ENCODE measurements at regions not wholly inside any gene's neighbourhood (a gene's known extent, or its start where the extent isn't known, plus 50 kb on each side); places are given as distances from the start of the nearest gene placed in this dataset.

DNA sequence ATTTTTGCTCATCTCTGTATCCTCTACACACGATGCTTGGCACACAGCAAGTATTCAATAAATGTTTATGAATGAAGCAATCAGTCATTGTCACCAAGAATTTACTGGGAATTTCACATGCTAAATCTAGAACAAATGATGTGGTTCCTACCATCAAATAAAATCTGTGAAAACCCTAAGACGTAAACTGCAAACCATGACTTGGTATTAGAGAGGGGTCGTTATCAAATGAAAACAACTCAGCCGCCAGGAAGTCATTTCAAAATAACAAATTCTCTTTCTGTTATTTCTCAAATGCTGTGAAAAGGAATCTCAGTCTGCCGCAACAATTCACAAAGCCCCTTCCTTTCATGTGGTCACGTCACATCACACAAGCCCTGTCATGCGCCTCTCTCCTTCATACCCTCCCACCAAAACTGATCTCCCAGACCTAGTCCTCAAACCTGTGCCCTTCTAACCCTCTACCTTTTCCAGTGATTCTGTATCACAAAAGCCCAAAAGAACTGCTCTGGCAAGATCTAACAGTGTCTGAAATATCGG lies 173.6 kb downstream of the DEPDC1B start:
- no peak for DNase-seq (ENCODE audit: low read depth)
- no peak overlapping the region for H3K4me3 ChIP-seq (ENCODE audit: low read depth, low read length)
- TF ChIP-seq, protein P1, sequence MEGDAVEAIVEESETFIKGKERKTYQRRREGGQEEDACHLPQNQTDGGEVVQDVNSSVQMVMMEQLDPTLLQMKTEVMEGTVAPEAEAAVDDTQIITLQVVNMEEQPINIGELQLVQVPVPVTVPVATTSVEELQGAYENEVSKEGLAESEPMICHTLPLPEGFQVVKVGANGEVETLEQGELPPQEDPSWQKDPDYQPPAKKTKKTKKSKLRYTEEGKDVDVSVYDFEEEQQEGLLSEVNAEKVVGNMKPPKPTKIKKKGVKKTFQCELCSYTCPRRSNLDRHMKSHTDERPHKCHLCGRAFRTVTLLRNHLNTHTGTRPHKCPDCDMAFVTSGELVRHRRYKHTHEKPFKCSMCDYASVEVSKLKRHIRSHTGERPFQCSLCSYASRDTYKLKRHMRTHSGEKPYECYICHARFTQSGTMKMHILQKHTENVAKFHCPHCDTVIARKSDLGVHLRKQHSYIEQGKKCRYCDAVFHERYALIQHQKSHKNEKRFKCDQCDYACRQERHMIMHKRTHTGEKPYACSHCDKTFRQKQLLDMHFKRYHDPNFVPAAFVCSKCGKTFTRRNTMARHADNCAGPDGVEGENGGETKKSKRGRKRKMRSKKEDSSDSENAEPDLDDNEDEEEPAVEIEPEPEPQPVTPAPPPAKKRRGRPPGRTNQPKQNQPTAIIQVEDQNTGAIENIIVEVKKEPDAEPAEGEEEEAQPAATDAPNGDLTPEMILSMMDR (conservative IDR thresholded peaks at IDR 0.05; ENCODE audit: low read depth, low read length): no peak

DNA sequence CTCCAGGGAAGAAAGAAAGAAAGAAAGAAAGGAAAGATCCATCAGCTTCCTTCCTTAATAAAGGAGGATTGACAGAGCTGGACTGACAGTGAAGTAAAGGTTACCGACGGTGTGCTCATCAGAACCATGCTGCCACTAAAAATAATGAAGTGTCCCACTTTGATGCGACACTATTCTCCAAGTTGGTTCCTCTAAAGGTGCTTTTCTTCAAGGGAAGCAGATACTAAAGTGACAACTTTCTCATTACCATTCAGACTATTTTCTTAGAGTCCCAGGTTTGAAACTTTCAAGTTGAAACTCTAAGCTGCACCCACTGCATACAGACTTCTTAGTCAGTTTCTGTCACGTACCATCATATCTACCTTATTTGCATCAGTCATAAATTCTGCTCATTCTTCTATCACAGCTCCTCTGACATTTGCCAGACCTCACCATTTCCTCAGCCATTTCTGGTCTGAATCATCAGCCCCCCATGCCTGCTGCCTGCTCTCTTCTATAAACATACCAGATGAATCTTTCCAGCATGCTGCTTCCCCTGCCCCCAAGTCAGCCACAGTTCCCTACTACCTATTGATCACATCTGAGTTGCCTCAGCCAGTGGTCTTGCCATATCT lies 177.6 kb downstream of the DEPDC1B start:
- no peak overlapping the region for H3K4me3 ChIP-seq (ENCODE audit: low read depth, low read length)
- DNase-seq (ENCODE audit: low read depth): no peak
- TF ChIP-seq, protein P1 (conservative IDR thresholded peaks at IDR 0.05; ENCODE audit: low read depth, low read length): no peak

DNA sequence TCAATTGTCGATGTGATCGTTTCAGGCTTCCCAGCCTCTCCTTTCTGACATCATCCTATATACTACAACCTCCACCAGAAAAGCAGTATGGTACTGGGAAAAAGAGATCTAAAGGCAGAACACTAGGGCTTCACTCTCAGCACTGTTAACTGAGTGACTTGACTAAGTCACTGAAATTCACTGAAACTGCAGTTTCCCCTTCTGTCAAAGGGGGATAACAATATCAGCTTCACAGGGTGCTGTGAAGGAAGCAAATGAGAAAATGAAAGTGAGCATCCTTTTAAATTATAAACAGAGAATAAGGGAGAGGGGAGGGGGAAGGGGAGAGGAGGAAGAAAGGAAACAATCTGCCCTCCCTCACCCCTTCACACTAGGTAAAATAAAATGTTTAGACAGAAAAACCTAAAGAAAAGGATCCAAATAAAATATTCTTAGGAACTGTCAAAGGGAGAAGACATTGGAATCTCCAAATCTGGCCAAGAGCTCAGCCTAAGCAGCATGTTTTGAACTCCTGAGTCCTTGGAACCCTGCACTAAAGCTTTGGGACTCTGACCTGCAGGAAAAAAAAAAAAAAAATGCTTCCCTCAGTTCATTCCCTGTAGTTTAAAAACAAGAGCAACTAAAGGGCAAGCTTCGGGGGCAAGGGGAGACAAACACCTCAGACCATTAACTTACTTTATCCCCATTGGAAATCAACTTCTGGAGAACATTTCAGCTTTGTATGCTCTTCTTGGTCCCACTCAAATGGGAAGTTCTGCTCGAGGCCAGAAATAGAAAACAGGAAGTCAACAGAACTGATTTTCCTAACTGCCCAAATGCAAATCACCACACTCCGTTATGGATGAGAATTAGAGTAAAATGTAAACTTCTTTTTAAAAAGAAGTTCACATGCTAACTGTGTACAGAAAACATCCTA lies 178.3 kb downstream of the DEPDC1B start:
- no peak for DNase-seq (ENCODE audit: low read depth)
- no peak overlapping the region for H3K4me3 ChIP-seq (ENCODE audit: low read depth, low read length)
- TF ChIP-seq, protein P1 (conservative IDR thresholded peaks at IDR 0.05; ENCODE audit: low read depth, low read length): no peak

DNA sequence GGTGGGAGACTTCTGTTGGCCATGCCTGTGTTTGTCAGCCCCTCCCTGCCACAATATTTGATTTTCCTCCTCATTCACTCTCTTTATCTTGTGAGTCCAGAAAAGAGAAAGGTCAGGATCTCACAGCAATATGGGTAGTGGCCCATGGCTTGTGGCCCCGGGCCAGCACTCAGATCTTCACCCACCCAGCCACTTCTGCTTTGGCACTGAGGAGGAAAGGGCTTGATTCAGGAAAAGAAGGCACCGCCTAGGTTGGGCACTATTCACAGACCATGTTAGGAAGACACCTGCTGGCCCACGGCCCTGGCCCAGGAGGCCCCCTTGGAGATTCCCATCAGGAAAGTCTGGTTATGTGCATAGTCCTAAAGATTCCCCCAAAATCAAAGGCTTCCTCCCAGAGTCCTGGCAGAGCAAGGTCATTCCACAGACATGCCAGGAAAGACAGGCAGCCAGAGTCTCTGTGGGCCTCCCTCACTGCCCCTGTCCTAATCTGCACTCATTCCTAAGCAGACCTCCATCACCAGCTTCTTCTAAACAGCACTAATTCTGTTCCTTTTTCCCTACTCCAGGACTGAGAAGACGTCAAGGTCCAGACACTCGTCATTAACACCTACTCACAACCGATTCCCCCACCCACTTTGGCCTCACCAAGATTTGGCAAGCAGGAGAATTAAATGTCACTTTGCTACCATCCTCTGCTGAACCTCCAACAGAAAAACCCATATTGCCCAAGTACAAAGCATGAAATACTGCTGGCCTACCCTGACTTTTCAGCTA lies 179.3 kb downstream of the DEPDC1B start:
- TF ChIP-seq, protein P1 (conservative IDR thresholded peaks at IDR 0.05; ENCODE audit: low read depth, low read length): no peak
- no peak overlapping the region for H3K4me3 ChIP-seq (ENCODE audit: low read depth, low read length)
- no peak for DNase-seq (ENCODE audit: low read depth)

DNA sequence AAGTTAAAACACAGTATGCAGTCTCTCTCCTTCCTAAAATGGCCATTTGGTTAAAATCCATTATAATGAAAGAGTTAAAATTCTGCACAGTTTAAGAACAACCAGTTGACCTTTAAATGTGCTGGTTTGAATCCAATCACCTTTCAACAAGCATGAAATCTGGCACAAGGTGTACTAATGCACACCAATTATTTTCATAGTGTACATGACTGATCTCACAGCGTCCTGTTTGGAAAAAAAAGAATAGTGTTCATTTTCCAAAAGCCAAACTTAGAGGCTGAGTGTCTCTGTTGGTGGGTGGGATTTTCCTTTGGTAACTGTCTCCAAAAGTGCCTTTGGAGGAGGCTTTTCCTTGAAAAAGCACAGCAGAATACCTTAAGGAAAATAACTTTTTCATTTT lies 180.6 kb downstream of the DEPDC1B start:
- no peak for DNase-seq (ENCODE audit: low read depth)
- H3K4me3 ChIP-seq (ENCODE audit: low read depth, low read length): no peak overlapping the region
- TF ChIP-seq, protein P1 (conservative IDR thresholded peaks at IDR 0.05; ENCODE audit: low read depth, low read length): no peak

DNA sequence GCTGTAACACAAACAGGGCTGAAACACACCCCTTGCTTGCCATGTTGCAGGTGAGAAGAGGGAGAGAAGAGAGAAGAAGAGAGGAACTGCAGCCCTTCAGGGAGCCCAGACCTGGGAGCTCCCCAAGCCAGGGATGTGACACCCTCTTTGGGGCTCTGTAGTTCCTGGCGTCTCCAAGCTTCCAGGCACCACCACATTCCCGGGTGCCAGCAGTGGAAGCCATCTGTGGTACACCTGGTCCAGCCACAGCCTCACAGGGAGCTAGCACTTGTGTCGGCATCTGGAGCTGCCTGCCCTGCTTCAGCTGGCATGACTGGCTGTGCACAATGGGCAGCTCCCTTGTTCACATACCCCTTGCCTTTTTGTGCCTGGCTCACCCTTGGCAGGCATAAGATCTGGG lies 182.1 kb downstream of the DEPDC1B start:
- H3K4me3 ChIP-seq (ENCODE audit: low read depth, low read length): no peak overlapping the region
- TF ChIP-seq, protein P1 (conservative IDR thresholded peaks at IDR 0.05; ENCODE audit: low read depth, low read length): no peak
- no peak for DNase-seq (ENCODE audit: low read depth)
